HCT116 (cell line): ENCODE measurements at regions not wholly inside any gene's neighbourhood (a gene's known extent, or its start where the extent isn't known, plus 50 kb on each side); places are given as distances from the start of the nearest gene placed in this dataset.
A peak's percentile ranks its signal among the peaks of the same experiment; 100 is the strongest.

Experiments
- ATAC-seq: fragments of 200-7000 bp; cut with Tn5 transposase; 2 replicates; pipeline ENCODE4 v1.9.1; 2020; ENCODE audit warnings: mild to moderate bottlenecking, moderate library complexity
- BruUV-seq: library from RNA; stranded (reverse); fragments of 400-500 nt; replicated peaks from 2 replicates; lab custom pipeline; 2021; lab: Mats Ljungman, UMichigan
- CTCF ChIA-PET: fragments of 300-600 bp; sonication (Branson Sonifier 250); formaldehyde crosslinking; loops from one replicate; lab custom pipeline; 2021; ENCODE audit warnings: antibody characterized with exemption; lab: Charles Lee
- POLR2A ChIA-PET: fragments of 300-600, 350-600 bp; sonication (Branson Sonifier 250); formaldehyde crosslinking; loops from one replicate; lab custom pipeline; 2021; ENCODE audit warnings: antibody characterized with exemption; lab: Charles Lee
- RAD21 ChIA-PET, 2 experiments: fragments of 300-600 bp; sonication (Branson Sonifier 250); formaldehyde crosslinking; loops; one replicate each; lab custom pipeline; 2023; ENCODE audit warnings: low total read pairs in 2 of 2; ENCODE audit not compliant: uncharacterized antibody in 2 of 2, unreplicated experiment in 2 of 2, low non-redundant PET in 1 of 2; lab: Charles Lee
- DNase-seq: peaks from one replicate; pipeline ENCODE4 v3.0.0-alpha.2; 2010; ENCODE audit warnings: low read depth, low spot score
- H2AFZ ChIP-seq: fragments of 200-600 bp; shearing (Covaris generic), sonication (generic); 2 replicates; pipeline ENCODE4 v1.6.1; 2017; ENCODE audit warnings: low read depth, mixed run types, mixed read lengths, antibody characterized with exemption, low read length; ENCODE audit not compliant: poor library complexity, severe bottlenecking
- H3K27ac ChIP-seq: 2 replicates; pipeline ENCODE4 v1.5.1; 2012; ENCODE audit warnings: low read depth, low read length
- H3K27me3 ChIP-seq: fragments of 200-600 bp; sonication (generic); 2 replicates; pipeline ENCODE4 v1.6.1; 2016; ENCODE audit warnings: mixed run types, low read length, mixed read lengths; ENCODE audit not compliant: insufficient read depth
- H3K36me3 ChIP-seq, 2 experiments: fragments of 200-500 bp in 1 of 2; fragments of 200-600 bp in 1 of 2; sonication (Bioruptor generic) in 1 of 2; sonication (generic) in 1 of 2; 2 replicates each; pipeline versions ENCODE4 v1.5.1 to v1.6.1; 2014 to 2016; ENCODE audit warnings: low read length in 2 of 2, inconsistent platforms in 1 of 2, mixed read lengths in 1 of 2, mixed run types in 1 of 2; ENCODE audit not compliant: insufficient read depth in 2 of 2, control insufficient read depth in 1 of 2
- H3K4me1 ChIP-seq, 2 experiments: fragments of 200-600 bp in 1 of 2; sonication (generic) in 1 of 2; 2 replicates each; pipeline versions ENCODE4 v1.5.1 to v1.6.1; 2012 to 2017; ENCODE audit warnings: low read length in 2 of 2, inconsistent platforms in 1 of 2, mild to moderate bottlenecking in 1 of 2, mixed read lengths in 1 of 2, mixed run types in 1 of 2, moderate library complexity in 1 of 2; ENCODE audit not compliant: insufficient read depth in 2 of 2, control insufficient read depth in 1 of 2
- H3K4me2 ChIP-seq: fragments of 200-600 bp; sonication (generic); 2 replicates; pipeline ENCODE4 v1.6.1; 2017; ENCODE audit warnings: mixed run types, low read length, mixed read lengths
- H3K4me3 ChIP-seq, 2 experiments: fragments of 200-600 bp in 1 of 2; sonication (generic) in 1 of 2; replicated peaks in 1 of 2; 2 replicates each; pipeline ENCODE4 v1.5.1; 2011 to 2016; ENCODE audit warnings: low read length in 2 of 2, control low read depth in 1 of 2, low read depth in 1 of 2, mild to moderate bottlenecking in 1 of 2, mixed read lengths in 1 of 2, mixed run types in 1 of 2
- H3K79me2 ChIP-seq: fragments of 200-600 bp; sonication (generic); 2 replicates; pipeline ENCODE4 v1.6.1; 2017; ENCODE audit warnings: mild to moderate bottlenecking, mixed run types, low read length, moderate library complexity, mixed read lengths; ENCODE audit not compliant: insufficient read depth
- H3K9ac ChIP-seq: fragments of 200-600 bp; sonication (generic); 2 replicates; pipeline ENCODE4 v1.6.1; 2016; ENCODE audit warnings: low read length, mixed read lengths
- H3K9me2 ChIP-seq: fragments of 200-600 bp; sonication (generic), shearing (Covaris generic); 2 replicates; pipeline ENCODE4 v1.6.1; 2017; ENCODE audit warnings: mixed run types, mild to moderate bottlenecking, moderate library complexity; ENCODE audit not compliant: insufficient read depth
- H3K9me3 ChIP-seq, 2 experiments: fragments of 200-500 bp in 1 of 2; fragments of 200-600 bp in 1 of 2; sonication (Bioruptor generic) in 1 of 2; sonication (generic) in 1 of 2; 2 replicates each; pipeline ENCODE4 v1.6.1; 2014 to 2017; ENCODE audit warnings: low read length in 2 of 2, mixed read lengths in 2 of 2, inconsistent platforms in 1 of 2, low read depth in 1 of 2, mild to moderate bottlenecking in 1 of 2, mixed run types in 1 of 2, moderate library complexity in 1 of 2; ENCODE audit not compliant: control insufficient read depth in 1 of 2, insufficient read depth in 1 of 2
- H4K20me1 ChIP-seq: fragments of 200-600 bp; sonication (generic), shearing (Covaris generic); 2 replicates; pipeline ENCODE4 v1.6.1; 2017; ENCODE audit warnings: mixed run types, mild to moderate bottlenecking, moderate library complexity; ENCODE audit not compliant: insufficient read depth
- CBX3 ChIP-seq: IDR thresholded peaks from 2 replicates; pipeline ENCODE4 v1.6.1; 2012; ENCODE audit warnings: low read depth
- CEBPB ChIP-seq: IDR thresholded peaks from 2 replicates; pipeline ENCODE4 v1.6.1; 2012; ENCODE audit warnings: low read depth
- EGR1 ChIP-seq: IDR thresholded peaks from 2 replicates; pipeline ENCODE4 v1.6.1; 2012; ENCODE audit warnings: low read depth
- POLR2AphosphoS5 ChIP-seq: IDR thresholded peaks from 2 replicates; pipeline ENCODE4 v1.6.1; 2011; ENCODE audit warnings: mild to moderate bottlenecking, low read depth, low read length, moderate library complexity
- SRF ChIP-seq: IDR thresholded peaks from 2 replicates; pipeline ENCODE4 v1.6.1; 2012; ENCODE audit warnings: low read depth
- TCF7L2 ChIP-seq: IDR thresholded peaks from 2 replicates; pipeline ENCODE4 v1.7.0; 2011; ENCODE audit warnings: borderline replicate concordance, inconsistent platforms; ENCODE audit not compliant: insufficient read depth, insufficient read length; ENCODE audit errors: extremely low read depth
- YY1 ChIP-seq: IDR thresholded peaks from 2 replicates; pipeline ENCODE4 v1.6.1; 2011; ENCODE audit warnings: low read length, low read depth, moderate library complexity, mild to moderate bottlenecking; ENCODE audit not compliant: insufficient replicate concordance; ENCODE audit errors: extremely low read depth
- ZNF274 ChIP-seq: fragments of 200-500 bp; sonication (Bioruptor generic); IDR thresholded peaks from 2 replicates; pipeline ENCODE4 v1.6.1; 2014; ENCODE audit warnings: mild to moderate bottlenecking, low read depth, low read length, inconsistent platforms
- intact Hi-C: fragments of 100-400 bp; cut with micrococcal nuclease; formaldehyde crosslinking; loops from 2 replicates; pipeline ENCODE4 v1.10.0; 2022
- TF ChIP-seq, protein P1 (sequence below): IDR thresholded peaks from 2 replicates; pipeline ENCODE4 v1.6.1; 2011; ENCODE audit warnings: mild to moderate bottlenecking, low read length, moderate library complexity; ENCODE audit not compliant: insufficient replicate concordance; ENCODE audit errors: extremely low read depth

DNA sequence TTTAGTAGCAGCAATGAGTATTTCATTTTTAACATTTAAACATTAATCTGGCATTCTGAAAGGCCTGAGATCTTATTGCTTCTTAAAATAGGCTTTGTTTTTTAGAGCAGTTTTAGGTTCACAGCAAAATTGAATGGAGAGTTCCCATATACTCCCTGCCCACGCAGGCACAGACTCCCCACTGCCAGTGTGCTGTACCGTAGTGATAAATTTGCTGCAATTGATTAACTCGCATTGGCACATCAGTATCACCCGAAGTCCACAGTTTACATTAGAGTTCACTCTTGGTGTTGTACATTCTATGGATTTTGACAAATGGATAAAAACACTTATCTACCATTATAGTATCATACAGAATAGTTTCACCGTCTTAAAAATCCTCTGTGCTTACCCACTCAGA lies 71.8 kb upstream of the ERRFI1 start (continued):
- TF ChIP-seq TCF7L2 (no peak), CEBPB (no peak), EGR1 (no peak)
- TF ChIP-seq, protein P1, sequence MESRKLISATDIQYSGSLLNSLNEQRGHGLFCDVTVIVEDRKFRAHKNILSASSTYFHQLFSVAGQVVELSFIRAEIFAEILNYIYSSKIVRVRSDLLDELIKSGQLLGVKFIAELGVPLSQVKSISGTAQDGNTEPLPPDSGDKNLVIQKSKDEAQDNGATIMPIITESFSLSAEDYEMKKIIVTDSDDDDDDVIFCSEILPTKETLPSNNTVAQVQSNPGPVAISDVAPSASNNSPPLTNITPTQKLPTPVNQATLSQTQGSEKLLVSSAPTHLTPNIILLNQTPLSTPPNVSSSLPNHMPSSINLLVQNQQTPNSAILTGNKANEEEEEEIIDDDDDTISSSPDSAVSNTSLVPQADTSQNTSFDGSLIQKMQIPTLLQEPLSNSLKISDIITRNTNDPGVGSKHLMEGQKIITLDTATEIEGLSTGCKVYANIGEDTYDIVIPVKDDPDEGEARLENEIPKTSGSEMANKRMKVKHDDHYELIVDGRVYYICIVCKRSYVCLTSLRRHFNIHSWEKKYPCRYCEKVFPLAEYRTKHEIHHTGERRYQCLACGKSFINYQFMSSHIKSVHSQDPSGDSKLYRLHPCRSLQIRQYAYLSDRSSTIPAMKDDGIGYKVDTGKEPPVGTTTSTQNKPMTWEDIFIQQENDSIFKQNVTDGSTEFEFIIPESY = no peak

DNA sequence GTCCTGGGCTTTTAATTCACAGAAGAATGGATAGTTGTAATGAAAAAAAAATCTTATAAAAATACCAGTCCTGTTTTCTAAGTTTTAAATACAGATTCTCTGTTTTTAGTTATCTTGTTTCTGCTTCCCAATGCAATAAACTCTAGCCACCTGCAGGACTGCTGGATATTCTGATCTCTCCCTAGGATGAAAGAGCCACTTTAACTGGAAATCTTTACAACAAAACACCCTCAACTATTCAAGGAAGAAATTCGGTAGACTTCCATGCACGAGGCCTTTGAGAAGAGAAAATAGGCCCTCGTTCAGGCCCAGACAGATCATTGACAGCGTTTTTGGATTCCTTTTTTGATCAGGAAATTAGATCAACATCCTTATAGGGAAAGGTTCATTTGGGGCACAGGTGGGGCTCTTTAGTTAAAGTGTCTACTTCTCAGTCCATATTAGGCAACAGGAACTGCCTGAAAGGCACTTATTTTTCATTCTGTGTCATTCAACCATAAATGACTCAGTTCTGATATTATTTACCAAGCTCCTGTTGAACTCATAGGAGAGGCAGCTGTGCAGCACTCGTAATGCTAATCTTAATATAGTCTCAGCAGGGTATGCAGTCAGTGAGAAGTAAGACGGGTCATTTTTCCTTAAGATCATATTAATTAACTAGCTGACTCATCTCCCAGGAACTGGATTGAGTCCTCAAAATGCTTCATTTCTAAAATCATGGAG lies 71.1 kb upstream of the ERRFI1 start:
- peak overlapping the region; percentile 70 for H3K9ac ChIP-seq
- peak overlapping the region; percentile 97 for H3K27ac ChIP-seq
- no peak overlapping the region for H2AFZ ChIP-seq
- TF ChIP-seq POLR2AphosphoS5 (peak; percentile 70), SRF (no peak), YY1 (peak; percentile 18), TCF7L2 (peak; percentile 81), CBX3 (no peak), ZNF274 (no peak), CEBPB (no peak)
- TF ChIP-seq, protein P1 = peak; percentile 77
- H3K4me1 ChIP-seq = peaks cover 75 to 83% of the 10 kb centered on the region in 2 experiments
- H3K27me3 ChIP-seq = no peaks in the 10 kb centered on the region
- CTCF ChIA-PET = interaction anchor here (0.7 to 1.8 kb wide), 5 partner anchors 16 to 217 kb away, joined by 3 to 6 read pairs (median 3); no protein-coding TSS in a partner anchor
- peak overlapping the region in 1 of 2 experiments; percentile 17; a peak in 1 of 4 replicates for H3K4me3 ChIP-seq
- RAD21 ChIA-PET = interaction anchor here (0.7 to 1.1 kb wide), 3 partner anchors 24 to 100 kb away, joined by 3 to 4 read pairs (median 3); no protein-coding TSS in a partner anchor
- DNase-seq = peak; percentile 98
- BruUV-seq = no TSS peak
- ATAC-seq = peak; percentile 85
- H4K20me1 ChIP-seq = no peaks in the 10 kb centered on the region
- H3K36me3 ChIP-seq = no peaks in the 10 kb centered on the region
- POLR2A ChIA-PET = interaction anchor here (0.6 to 2.4 kb wide), 28 partner anchors 10 to 737 kb away, joined by 3 to 21 read pairs (median 6); no protein-coding TSS in a partner anchor
- no peaks in the 10 kb centered on the region for H3K9me2 ChIP-seq
- peaks cover 11% of the 10 kb centered on the region; the same call in 1 of the 2 replicates for H3K79me2 ChIP-seq
- no peaks in the 10 kb centered on the region for H3K9me3 ChIP-seq
- H3K4me2 ChIP-seq = peak overlapping the region; percentile 66
- intact Hi-C loops = loop anchor here (1.0 to 10.0 kb wide), 5 partner anchors 50 to 218 kb away; partner anchors contain the start of genes ERRFI1 and SLC45A1
